GM12865 (cell line): ENCODE measurements at regions not wholly inside any gene's neighbourhood (a gene's known extent, or its start where the extent isn't known, plus 50 kb on each side); places are given as distances from the start of the nearest gene placed in this dataset.

Experiments
- DNase-seq: peaks from one replicate; pipeline ENCODE4 v3.0.0; 2010; ENCODE audit warnings: low read depth
- H3K4me3 ChIP-seq: 2 replicates; pipeline ENCODE4 v1.5.1; 2011; ENCODE audit warnings: mild to moderate bottlenecking, low read depth, low read length, control low read depth
- CTCF ChIP-seq: IDR thresholded peaks from 2 replicates; pipeline ENCODE4 v1.5.1; 2011; ENCODE audit warnings: low read length, control low read depth, low read depth, inconsistent platforms; ENCODE audit not compliant: insufficient read depth; ENCODE audit errors: missing control alignments

GRCh38 chr14:101707863-101708620, 53.5 kb upstream of the PPP2R5C start:
- no peak for DNase-seq
- TF ChIP-seq CTCF, result no peak
- no peak overlapping the region for H3K4me3 ChIP-seq

- no peak overlapping the region for H3K4me3 ChIP-seq
- TF ChIP-seq CTCF, result no peak
- no peak for DNase-seq
Observed at GRCh38 chr14:101708853-101709532, 52.5 kb upstream of the PPP2R5C start.

DNA sequence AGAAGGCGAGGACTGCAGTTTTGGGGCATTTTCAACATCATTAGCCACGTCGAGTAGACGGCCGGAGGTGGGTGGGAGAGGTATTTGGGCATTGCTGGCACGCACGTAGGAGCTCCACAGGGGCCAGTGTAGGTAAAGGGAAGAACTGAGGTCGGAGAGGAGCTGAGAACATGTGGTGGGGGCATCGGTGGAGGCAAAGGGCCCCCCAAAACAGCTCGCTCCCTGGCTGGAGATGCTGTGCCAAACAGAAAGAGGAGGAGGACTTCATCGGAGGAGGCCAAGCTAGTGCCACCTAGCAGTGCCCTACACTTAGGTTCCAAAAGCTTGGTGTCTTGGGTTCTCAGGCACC, 52.0 kb upstream of the PPP2R5C start:
- no peak for DNase-seq
- TF ChIP-seq CTCF, result no peak
- no peak overlapping the region for H3K4me3 ChIP-seq

DNA sequence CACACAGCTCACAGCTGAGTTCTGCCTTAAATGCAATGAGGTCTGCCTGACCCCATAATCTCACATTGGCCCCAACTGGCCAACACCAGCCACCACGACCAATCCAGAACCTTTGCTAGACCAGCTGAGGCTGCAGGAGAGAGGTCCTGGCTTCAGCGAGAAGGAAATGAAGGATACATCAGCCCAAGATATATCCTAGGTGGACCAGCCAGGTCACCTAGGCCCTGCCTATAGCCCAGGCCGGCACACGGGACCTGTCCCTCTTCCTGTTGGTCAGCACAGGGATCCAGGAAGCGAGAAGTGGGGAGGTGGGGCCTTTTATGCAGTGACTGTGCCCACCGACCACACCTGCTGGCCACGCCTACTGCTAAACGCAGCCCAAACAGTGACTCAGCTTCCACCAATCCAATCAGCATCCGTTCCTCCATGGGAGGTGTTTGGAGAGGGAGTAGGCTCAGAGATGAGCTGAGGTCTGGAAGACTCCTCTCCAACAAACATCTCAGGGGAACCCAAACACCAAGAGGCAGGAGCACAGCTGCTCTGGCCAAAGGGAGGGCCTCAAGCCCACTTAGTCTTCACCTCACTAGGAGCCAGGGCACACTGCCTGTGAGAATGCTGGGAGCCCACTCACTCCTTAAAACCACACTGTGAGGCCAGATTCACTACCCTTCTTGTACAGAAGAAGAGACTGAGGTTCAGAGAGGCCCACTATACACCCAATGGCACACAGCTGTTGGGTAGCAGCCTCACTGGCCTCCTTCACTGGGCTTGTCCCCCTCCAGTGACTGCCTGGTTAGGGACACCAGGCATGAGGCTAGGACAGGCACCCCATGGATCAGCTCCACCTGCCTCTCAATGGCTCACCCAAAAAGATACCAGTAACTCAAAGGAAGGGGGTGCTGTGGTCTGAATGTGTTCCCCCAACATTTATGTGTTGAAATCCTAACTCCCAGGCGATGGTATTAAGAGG, 51.3 kb upstream of the PPP2R5C start:
- H3K4me3 ChIP-seq, result no peak overlapping the region
- no peak for DNase-seq
- no peak for TF ChIP-seq CTCF

GRCh38 chr14:101711041-101711856, 50.3 kb upstream of the PPP2R5C start:
- TF ChIP-seq CTCF, result no peak
- no peak for DNase-seq
- no peak overlapping the region for H3K4me3 ChIP-seq
